ENCODE measurements at regions not wholly inside any gene's neighbourhood (a gene's known extent, or its start where the extent isn't known, plus 50 kb on each side); places are given as distances from the start of the nearest gene placed in this dataset.

- no peak for DNase-seq
Measured at GRCh38 chr17:34874478-34874877, 86.8 kb downstream of the CCT6B start.

GRCh38 chr17:34872640-34873039, 88.6 kb downstream of the CCT6B start:
- no peak for DNase-seq

GRCh38 chr17:34869641-34870040, 91.6 kb downstream of the CCT6B start:
- no peak for DNase-seq

- DNase-seq: no peak
Measured at GRCh38 chr17:34865716-34866115, 95.5 kb downstream of the CCT6B start.

GRCh38 chr17:34862384-34862783, 98.9 kb downstream of the CCT6B start:
- no peak for DNase-seq

GRCh38 chr17:34861864-34862263, 99.4 kb downstream of the CCT6B start:
- DNase-seq: no peak

GRCh38 chr17:34859652-34860051, 101.6 kb downstream of the CCT6B start:
- DNase-seq: no peak

GRCh38 chr17:34858591-34859565, 102.4 kb downstream of the CCT6B start:
- no peak for DNase-seq

- DNase-seq: no peak
Measured at GRCh38 chr17:34853924-34854323, 107.3 kb downstream of the CCT6B start.

- DNase-seq: no peak
Measured at GRCh38 chr17:34852614-34853013, 108.6 kb downstream of the CCT6B start.

GRCh38 chr17:34851961-34852540, 109.2 kb downstream of the CCT6B start:
- DNase-seq: no peak

- DNase-seq: no peak
Measured at GRCh38 chr17:34850964-34851363, 110.3 kb downstream of the CCT6B start.

- no peak for DNase-seq
Measured at GRCh38 chr17:34850023-34850422, 111.2 kb downstream of the CCT6B start.

GRCh38 chr17:34847938-34848337, 113.3 kb downstream of the CCT6B start:
- no peak for DNase-seq

GRCh38 chr17:34845296-34845695, 116.0 kb downstream of the CCT6B start:
- DNase-seq: no peak

GRCh38 chr17:34843682-34844081, 117.6 kb downstream of the CCT6B start:
- peak; percentile 14 for DNase-seq

GRCh38 chr17:34842235-34842634, 119.0 kb downstream of the CCT6B start:
- no peak for DNase-seq

- no peak for DNase-seq
Measured at GRCh38 chr17:34841467-34841866, 119.8 kb downstream of the CCT6B start.

GRCh38 chr17:34840750-34841149, 120.5 kb downstream of the CCT6B start:
- DNase-seq: peak; percentile 54

GRCh38 chr17:34837876-34838478, 123.3 kb downstream of the CCT6B start:
- no peak for DNase-seq

GRCh38 chr17:34832376-34832775, 128.9 kb downstream of the CCT6B start:
- no peak for DNase-seq

GRCh38 chr17:34827008-34827407, 134.3 kb downstream of the CCT6B start:
- no peak for DNase-seq

- no peak for DNase-seq
Measured at GRCh38 chr17:34826332-34826731, 134.9 kb downstream of the CCT6B start.

GRCh38 chr17:34825884-34826283, 135.4 kb downstream of the CCT6B start:
- DNase-seq: no peak

All from CD4-positive, alpha-beta T cell treated with Interleukin-17A for 4 hours (primary cell).